ENCODE measurements at regions not wholly inside any gene's neighbourhood (a gene's known extent, or its start where the extent isn't known, plus 50 kb on each side); places are given as distances from the start of the nearest gene placed in this dataset.
"Not testable (repeated sequence)": the region's sequence is repeated elsewhere in the genome, so short reads cannot be mapped to it uniquely, and the experiment has no call there.

- Histone ChIP-seq H3K27ac (no peak overlapping the region), H3K9me3 (ENCODE audit: severe bottlenecking) (no peaks in the 10 kb centered on the region), H3K4me3 (ENCODE audit: low read depth, low read length) (no peak overlapping the region), H3K27me3 (ENCODE audit: insufficient read depth, low read depth, severe bottlenecking) (no peaks in the 10 kb centered on the region), H3K36me3 (no peaks in the 10 kb centered on the region)
- TF ChIP-seq CTCF (IDR thresholded peaks at IDR 0.05; ENCODE audit: low read depth, low read length) = no peak
- DNase-seq = no peak
These were observed 518.0 kb downstream of the REEP3 start for GRCh38 chr10:64039198-64039597.

- Histone ChIP-seq H3K27ac (no peak overlapping the region), H3K4me3 (ENCODE audit: low read depth, low read length) (no peak overlapping the region), H3K27me3 (ENCODE audit: insufficient read depth, low read depth, severe bottlenecking) (no peaks in the 10 kb centered on the region), H3K9me3 (ENCODE audit: severe bottlenecking) (no peaks in the 10 kb centered on the region), H3K36me3 (no peaks in the 10 kb centered on the region)
- no peak for TF ChIP-seq CTCF (IDR thresholded peaks at IDR 0.05; ENCODE audit: low read depth, low read length)
- no peak for DNase-seq
These were observed 519.6 kb downstream of the REEP3 start for GRCh38 chr10:64040781-64041180.

GRCh38 chr10:64041185-64041988 lies 520.2 kb downstream of the REEP3 start:
- no peak overlapping the region for H3K27ac ChIP-seq
- H3K36me3 ChIP-seq = no peaks in the 10 kb centered on the region
- DNase-seq = peak; percentile 69
- TF ChIP-seq CTCF (IDR thresholded peaks at IDR 0.05; ENCODE audit: low read depth, low read length) = peak; percentile 97
- H3K9me3 ChIP-seq (ENCODE audit: severe bottlenecking) = no peaks in the 10 kb centered on the region
- no peak overlapping the region for H3K4me3 ChIP-seq (ENCODE audit: low read depth, low read length)
- H3K27me3 ChIP-seq (ENCODE audit: insufficient read depth, low read depth, severe bottlenecking) = no peaks in the 10 kb centered on the region

GRCh38 chr10:64041989-64042490 lies 520.8 kb downstream of the REEP3 start:
- DNase-seq = no peak
- H3K27ac ChIP-seq = no peak overlapping the region

GRCh38 chr10:64044098-64044497 lies 522.9 kb downstream of the REEP3 start:
- H3K4me3 ChIP-seq (ENCODE audit: low read depth, low read length) = no peak overlapping the region
- no peak for DNase-seq
- no peaks in the 10 kb centered on the region for H3K9me3 ChIP-seq (ENCODE audit: severe bottlenecking)
- H3K27me3 ChIP-seq (ENCODE audit: insufficient read depth, low read depth, severe bottlenecking) = no peaks in the 10 kb centered on the region
- no peak overlapping the region for H3K27ac ChIP-seq
- H3K36me3 ChIP-seq = no peaks in the 10 kb centered on the region
- no peak for TF ChIP-seq CTCF (IDR thresholded peaks at IDR 0.05; ENCODE audit: low read depth, low read length)

More at GRCh38 chr10:64041989-64042490, 520.8 kb downstream of the REEP3 start:
- Histone ChIP-seq H3K4me3 (ENCODE audit: low read depth, low read length) (no peak overlapping the region), H3K27me3 (ENCODE audit: insufficient read depth, low read depth, severe bottlenecking) (no peaks in the 10 kb centered on the region), H3K36me3 (no peaks in the 10 kb centered on the region), H3K9me3 (ENCODE audit: severe bottlenecking) (no peaks in the 10 kb centered on the region)
- TF ChIP-seq CTCF (IDR thresholded peaks at IDR 0.05; ENCODE audit: low read depth, low read length) = no peak

- not testable (repeated sequence) for H3K27me3 ChIP-seq (ENCODE audit: insufficient read depth, low read depth, severe bottlenecking); H3K4me3 ChIP-seq (ENCODE audit: low read depth, low read length); DNase-seq; H3K9me3 ChIP-seq (ENCODE audit: severe bottlenecking); H3K27ac ChIP-seq; H3K36me3 ChIP-seq
These were observed 523.9 kb downstream of the REEP3 start for GRCh38 chr10:64044957-64045632.
